GM19452 (cell line): ENCODE measurements at regions not wholly inside any gene's neighbourhood (a gene's known extent, or its start where the extent isn't known, plus 50 kb on each side); places are given as distances from the start of the nearest gene placed in this dataset.

Source experiments
- ATAC-seq: cut with Tn5 transposase; IDR thresholded peaks from one replicate; pipeline ENCODE4 v1.9.1; 2021; ENCODE audit not compliant: unreplicated experiment

- ATAC-seq, result no peak
These were observed 107.5 kb upstream of the SDK1 start for GRCh38 chr7:3193379-3194120.

GRCh38 chr7:3194501-3195141 is 106.4 kb upstream of the SDK1 start:
- no peak for ATAC-seq

GRCh38 chr7:3195160-3195559 is 105.9 kb upstream of the SDK1 start:
- ATAC-seq, result no peak

- ATAC-seq, result no peak
These were observed 104.2 kb upstream of the SDK1 start for GRCh38 chr7:3196629-3197400.

GRCh38 chr7:3197567-3198213 is 103.4 kb upstream of the SDK1 start:
- ATAC-seq, result no peak

- ATAC-seq, result no peak
These were observed 102.7 kb upstream of the SDK1 start for GRCh38 chr7:3198316-3198715.

- ATAC-seq, result no peak
These were observed 100.5 kb upstream of the SDK1 start for GRCh38 chr7:3200504-3200903.

- ATAC-seq, result no peak
These were observed 99.7 kb upstream of the SDK1 start for GRCh38 chr7:3201306-3201705.

GRCh38 chr7:3201937-3202710 is 98.9 kb upstream of the SDK1 start:
- ATAC-seq, result no peak

- no peak for ATAC-seq
These were observed 96.5 kb upstream of the SDK1 start for GRCh38 chr7:3204526-3204925.

GRCh38 chr7:3206101-3206500 is 95.0 kb upstream of the SDK1 start:
- no peak for ATAC-seq

GRCh38 chr7:3206771-3207191 is 94.3 kb upstream of the SDK1 start:
- no peak for ATAC-seq

- no peak for ATAC-seq
These were observed 93.6 kb upstream of the SDK1 start for GRCh38 chr7:3207387-3207902.

- ATAC-seq, result no peak
These were observed 90.5 kb upstream of the SDK1 start for GRCh38 chr7:3210531-3210930.

GRCh38 chr7:3214090-3214413 is 87.0 kb upstream of the SDK1 start:
- ATAC-seq, result no peak

- ATAC-seq, result no peak
These were observed 85.1 kb upstream of the SDK1 start for GRCh38 chr7:3215624-3216585.

GRCh38 chr7:3217166-3217565 is 83.9 kb upstream of the SDK1 start:
- no peak for ATAC-seq

GRCh38 chr7:3218411-3219225 is 82.4 kb upstream of the SDK1 start:
- ATAC-seq, result no peak
